HG03354 (cell line): ENCODE measurements at regions not wholly inside any gene's neighbourhood (a gene's known extent, or its start where the extent isn't known, plus 50 kb on each side); places are given as distances from the start of the nearest gene placed in this dataset.

Source experiments
- ATAC-seq: cut with Tn5 transposase; IDR thresholded peaks from one replicate; pipeline ENCODE4 v1.9.1; 2021; ENCODE audit warnings: mild to moderate bottlenecking; ENCODE audit not compliant: unreplicated experiment, poor library complexity, severe bottlenecking

- no peak for ATAC-seq
These were observed 639.3 kb downstream of the KCNJ2 start for GRCh38 chr17:70808596-70808995.

GRCh38 chr17:70810609-70811008 lies 641.3 kb downstream of the KCNJ2 start:
- ATAC-seq = no peak

GRCh38 chr17:70813355-70813930 lies 644.1 kb downstream of the KCNJ2 start:
- ATAC-seq = no peak

- ATAC-seq = no peak
These were observed 649.9 kb downstream of the KCNJ2 start for GRCh38 chr17:70819183-70819582.

GRCh38 chr17:70820276-70820675 lies 650.9 kb downstream of the KCNJ2 start:
- no peak for ATAC-seq

- ATAC-seq = no peak
These were observed 656.2 kb downstream of the KCNJ2 start for GRCh38 chr17:70825321-70826125.

- no peak for ATAC-seq
These were observed 660.5 kb downstream of the KCNJ2 start for GRCh38 chr17:70829876-70830275.

- no peak for ATAC-seq
These were observed 664.7 kb downstream of the KCNJ2 start for GRCh38 chr17:70834039-70834438.

- ATAC-seq = no peak
These were observed 679.5 kb downstream of the KCNJ2 start for GRCh38 chr17:70848785-70849184.

- no peak for ATAC-seq
These were observed 686.2 kb downstream of the KCNJ2 start for GRCh38 chr17:70855401-70856054.

- no peak for ATAC-seq
These were observed 688.0 kb downstream of the KCNJ2 start for GRCh38 chr17:70857351-70857750.

GRCh38 chr17:70859829-70860228 lies 690.5 kb downstream of the KCNJ2 start:
- no peak for ATAC-seq

GRCh38 chr17:70862295-70862694 lies 693.0 kb downstream of the KCNJ2 start:
- no peak for ATAC-seq

GRCh38 chr17:70863436-70864248 lies 694.3 kb downstream of the KCNJ2 start:
- ATAC-seq = no peak

GRCh38 chr17:70865993-70866804 lies 696.9 kb downstream of the KCNJ2 start:
- ATAC-seq = no peak

- no peak for ATAC-seq
These were observed 698.8 kb downstream of the KCNJ2 start for GRCh38 chr17:70868149-70868548.

- ATAC-seq = no peak
These were observed 700.2 kb downstream of the KCNJ2 start for GRCh38 chr17:70869402-70870085.

GRCh38 chr17:70871180-70871818 lies 702.0 kb downstream of the KCNJ2 start:
- ATAC-seq = no peak
